A549 (cell line): ENCODE measurements at regions not wholly inside any gene's neighbourhood (a gene's known extent, or its start where the extent isn't known, plus 50 kb on each side); places are given as distances from the start of the nearest gene placed in this dataset.
"Not testable (repeated sequence)": the region's sequence is repeated elsewhere in the genome, so short reads cannot be mapped to it uniquely, and the experiment has no call there.

ENCODE experiments used
- ATAC-seq, 2 experiments: fragments of 200-7000 bp in 1 of 2; fragments of >200 bp in 1 of 2; cut with Nextera tagmentation in 1 of 2; cut with Tn5 transposase in 1 of 2; 3 replicates each; pipeline versions ENCODE4 v1.8.0 to v1.9.1; 2018 to 2020; ENCODE audit warnings: mild to moderate bottlenecking in 1 of 2, moderate library complexity in 1 of 2
- CTCF ChIA-PET: fragments of 300-600 bp; sonication (Branson Sonifier 250); formaldehyde crosslinking; extraction: SDS; loops from one replicate; lab custom pipeline; 2021; ENCODE audit warnings: antibody characterized with exemption, inconsistent platforms; lab: Yijun Ruan, JAX
- POLR2A ChIA-PET: fragments of 350-600 bp; formaldehyde crosslinking; extraction: SDS; loops from one replicate; lab custom pipeline; 2021; ENCODE audit warnings: antibody characterized with exemption, inconsistent platforms; lab: Yijun Ruan, JAX
- DNase-seq, 2 experiments: peaks; one replicate each; pipeline versions ENCODE4 v3.0.0 to v3.0.0-alpha.2; 2011 to 2016; ENCODE audit warnings: low read depth in 1 of 2, low spot score in 1 of 2
- FAIRE-seq: peaks from 2 replicates; lab custom pipeline; 2011; peaks lifted over from hg19 to GRCh38; lab: Jason Lieb, UNC
- H3K27ac ChIP-seq, 2 experiments: fragments of >200 bp; sonication (Bioruptor Twin); formaldehyde crosslinking; 3 replicates each; pipeline ENCODE4 v1.5.1; 2016 to 2017
- H3K4me1 ChIP-seq: fragments of >200 bp; sonication (Bioruptor Twin); formaldehyde crosslinking; 3 replicates; pipeline ENCODE4 v1.6.1; 2016
- H3K4me2 ChIP-seq: fragments of >200 bp; sonication (Bioruptor Twin); formaldehyde crosslinking; 3 replicates; pipeline ENCODE4 v1.6.1; 2016
- H3K4me3 ChIP-seq: fragments of >200 bp; sonication (Bioruptor Twin); formaldehyde crosslinking; 3 replicates; pipeline ENCODE4 v1.5.1; 2016
- H3K9me3 ChIP-seq: fragments of >200 bp; sonication (Bioruptor Twin); formaldehyde crosslinking; 3 replicates; pipeline ENCODE4 v1.6.1; 2016
- ATOH8 ChIP-seq: fragments of 250-450 bp; sonication (Bioruptor Pico); IDR thresholded peaks from 2 replicates; pipeline ENCODE4 v1.5.0; 2020; ENCODE audit warnings: low read depth, mild to moderate bottlenecking, moderate library complexity
- CEBPB ChIP-seq, 2 experiments: fragments of >200 bp in 1 of 2; sonication (Bioruptor Twin) in 1 of 2; formaldehyde crosslinking in 1 of 2; IDR thresholded peaks; 2 replicates each; pipeline ENCODE4 v1.6.1; 2012 to 2016
- HEYL ChIP-seq: fragments of 250-450 bp; sonication (Bioruptor Pico); IDR thresholded peaks from 2 replicates; pipeline ENCODE4 v1.8.0; 2021; ENCODE audit warnings: mild to moderate bottlenecking, moderate library complexity
- HOXA7 ChIP-seq: fragments of 250-450 bp; sonication (Bioruptor Pico); IDR thresholded peaks from 2 replicates; pipeline ENCODE4 v1.5.0; 2020; ENCODE audit warnings: mild to moderate bottlenecking, moderate library complexity
- HOXB13 ChIP-seq: fragments of 250-450 bp; sonication (Bioruptor Pico); IDR thresholded peaks from 2 replicates; pipeline ENCODE4 v1.5.0; 2020; ENCODE audit warnings: low read depth, mild to moderate bottlenecking, moderate library complexity
- JUN ChIP-seq, 2 experiments: fragments of >200 bp; sonication (Bioruptor Twin); formaldehyde crosslinking; IDR thresholded peaks; 2 replicates in 1 of 2; 3 replicates in 1 of 2; pipeline ENCODE4 v1.6.1; 2016 to 2017
- MAFK ChIP-seq: fragments of 450-650 bp; IDR thresholded peaks from 2 replicates; pipeline ENCODE4 v1.6.1; 2014; ENCODE audit not compliant: partially characterized antibody
- MAX ChIP-seq: IDR thresholded peaks from 2 replicates; pipeline ENCODE4 v1.6.1; 2012
- MAZ ChIP-seq: fragments of 150-350 bp; IDR thresholded peaks from 2 replicates; pipeline ENCODE4 v1.6.1; 2014; ENCODE audit warnings: antibody characterized with exemption, low read depth, low read length, borderline replicate concordance
- MYC ChIP-seq: IDR thresholded peaks from 2 replicates; pipeline ENCODE4 v1.6.1; 2012; ENCODE audit warnings: mild to moderate bottlenecking, inconsistent platforms, low read length, improper control_type of control experiment, borderline replicate concordance
- NFE2L2 ChIP-seq: fragments of 150-350 bp; conservative IDR thresholded peaks from 2 replicates; pipeline ENCODE4 v1.6.1; 2014; ENCODE audit warnings: low read length
- NR3C1 ChIP-seq: fragments of >200 bp; sonication (Bioruptor Twin); formaldehyde crosslinking; IDR thresholded peaks from 3 replicates; pipeline ENCODE4 v1.6.1; 2017
- RAD21 ChIP-seq, 2 experiments: fragments of >200 bp in 1 of 2; sonication (Bioruptor Twin) in 1 of 2; formaldehyde crosslinking in 1 of 2; IDR thresholded peaks in 1 of 2; conservative IDR thresholded peaks in 1 of 2; 2 replicates in 1 of 2; 3 replicates in 1 of 2; pipeline ENCODE4 v1.6.1; 2012 to 2018; ENCODE audit warnings: inconsistent platforms in 1 of 2
- RARB ChIP-seq: fragments of 250-450 bp; sonication (Bioruptor Pico); IDR thresholded peaks from 2 replicates; pipeline ENCODE4 v1.8.0; 2021; ENCODE audit warnings: mild to moderate bottlenecking, moderate library complexity
- RCOR1 ChIP-seq: fragments of 150-350 bp; IDR thresholded peaks from 2 replicates; pipeline ENCODE4 v1.6.1; 2014; ENCODE audit warnings: antibody characterized with exemption, low read length, low read depth
- REST ChIP-seq: fragments of 200-600 bp; sonication (generic); IDR thresholded peaks from 2 replicates; pipeline ENCODE4 v1.6.1; 2016; ENCODE audit warnings: antibody characterized with exemption, mild to moderate bottlenecking, moderate library complexity
- RFX5 ChIP-seq: fragments of 450-650 bp; IDR thresholded peaks from 2 replicates; pipeline ENCODE4 v1.7.1; 2014; ENCODE audit warnings: antibody characterized with exemption, mild to moderate bottlenecking, moderate library complexity
- SMC3 ChIP-seq: fragments of >200 bp; sonication (Bioruptor Twin); formaldehyde crosslinking; IDR thresholded peaks from 3 replicates; pipeline ENCODE4 v1.6.1; 2018; ENCODE audit warnings: inconsistent platforms
- TFCP2L1 ChIP-seq: fragments of 250-450 bp; sonication (Bioruptor Pico); IDR thresholded peaks from 2 replicates; pipeline ENCODE4 v1.5.0; 2021; ENCODE audit warnings: mild to moderate bottlenecking
- TP53 ChIP-seq: fragments of 250-450 bp; sonication (Bioruptor Pico); IDR thresholded peaks from 2 replicates; pipeline ENCODE4 v1.5.0; 2021; ENCODE audit warnings: mild to moderate bottlenecking, moderate library complexity
- ZNF302 ChIP-seq: fragments of 250-450 bp; sonication (Bioruptor Pico); IDR thresholded peaks from 2 replicates; pipeline ENCODE4 v1.9.0; 2021; ENCODE audit warnings: inconsistent platforms, mild to moderate bottlenecking, moderate library complexity
- WGBS: methylation state at CpG from one replicate; pipeline ENCODE4 v1.1.6; 2017; ENCODE audit errors: missing lambda C conversion rate; 5-methylcytosine and 5-hydroxymethylcytosine counted together
- TF ChIP-seq, protein P1 (sequence below): fragments of 450-650 bp; IDR thresholded peaks from 2 replicates; pipeline ENCODE4 v1.6.1; 2014; ENCODE audit warnings: antibody characterized with exemption
- TF ChIP-seq, protein P2 (sequence below): fragments of >200 bp; sonication (Bioruptor Twin); formaldehyde crosslinking; IDR thresholded peaks from 3 replicates; pipeline ENCODE4 v1.5.1; 2016
- TF ChIP-seq, protein P3 (sequence below): fragments of >200 bp; sonication (Bioruptor Twin); formaldehyde crosslinking; IDR thresholded peaks from 2 replicates; pipeline ENCODE4 v1.6.1; 2016

DNA sequence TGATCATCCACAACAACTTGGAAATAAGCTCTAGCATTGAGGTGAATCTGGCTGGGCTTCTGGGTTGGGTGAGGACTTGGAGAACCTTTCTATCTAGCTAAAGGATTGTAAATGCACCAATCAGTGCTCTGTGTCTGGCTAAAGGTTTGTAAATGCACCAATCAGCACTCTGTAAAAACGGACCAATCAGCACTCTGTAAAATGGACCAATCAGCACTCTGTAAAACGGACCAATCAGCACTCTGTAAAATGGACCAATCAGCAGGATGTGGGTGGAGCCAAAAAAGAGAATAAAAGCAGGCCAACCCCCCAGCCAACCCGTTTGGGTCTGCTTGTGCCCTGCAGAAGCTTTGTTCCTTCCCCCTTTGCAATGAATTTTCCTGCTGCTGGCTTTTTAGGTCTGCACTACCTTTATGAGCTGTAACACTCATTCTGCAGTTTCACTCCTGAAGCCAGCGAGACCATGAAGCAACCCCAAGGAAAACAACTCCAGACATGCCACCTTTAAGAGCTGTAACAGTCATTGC lies 135.2 kb upstream of the PDE1C start:
- POLR2A ChIA-PET, H3K9me3 ChIP-seq, H3K4me1 ChIP-seq, FAIRE-seq, DNase-seq, H3K4me3 ChIP-seq, ATAC-seq, H3K4me2 ChIP-seq, H3K27ac ChIP-seq: not testable (repeated sequence)
- 41% methylated on average over 4 of the region's 4 CpGs for WGBS
- CTCF ChIA-PET: interaction anchor here (0.5 to 12.9 kb wide), 40 partner anchors 8 to 1079 kb away, joined by 3 to 261 read pairs (median 6); no protein-coding TSS in a partner anchor
- TF ChIP-seq MAFK: peak; percentile 77

GRCh38 chr7:32204361-32205018 lies 134.3 kb upstream of the PDE1C start:
- peak overlapping the region; percentile 78 for H3K4me2 ChIP-seq
- 21% methylated on average over 9 of the region's 9 CpGs for WGBS
- ChIA-PET POLR2A (no interaction called here), CTCF (interaction anchor here (0.5 to 12.9 kb wide), 84 partner anchors 8 to 1078 kb away, joined by 3 to 261 read pairs (median 4); partner anchors contain the start of gene PDE1C)
- peaks cover 4% of the 10 kb centered on the region; the same call in 2 of the 3 replicates for H3K4me1 ChIP-seq
- H3K9me3 ChIP-seq: no peaks in the 10 kb centered on the region
- H3K4me3 ChIP-seq: peak overlapping the region; percentile 19; the same call in 2 of the 3 replicates
- FAIRE-seq: peak; percentile 94
- DNase-seq: peak; percentile 79 to 91
- peak; percentile 99 for ATAC-seq
- peak overlapping the region; percentile 40 to 76; a peak in 5 of 6 replicates for H3K27ac ChIP-seq
- TF ChIP-seq NR3C1 (no peak), CEBPB (IDR thresholded peaks at IDR 0.05) (no peak), RAD21 (conservative IDR thresholded peaks at IDR 0.05 in 1 of 2, IDR thresholded peaks at IDR 0.05 in 1 of 2) (peak; percentile 99 to 100), ATOH8 (no peak), HOXA7 (CRISPR knock-in tag) (no peak), SMC3 (peak; percentile 99), TP53 (CRISPR knock-in tag) (no peak), MYC (peak; percentile 72; the same call in 1 of the 2 replicates), MAX (peak; percentile 82), RARB (CRISPR knock-in tag) (no peak), RFX5 (no peak)
- TF ChIP-seq, protein P1, sequence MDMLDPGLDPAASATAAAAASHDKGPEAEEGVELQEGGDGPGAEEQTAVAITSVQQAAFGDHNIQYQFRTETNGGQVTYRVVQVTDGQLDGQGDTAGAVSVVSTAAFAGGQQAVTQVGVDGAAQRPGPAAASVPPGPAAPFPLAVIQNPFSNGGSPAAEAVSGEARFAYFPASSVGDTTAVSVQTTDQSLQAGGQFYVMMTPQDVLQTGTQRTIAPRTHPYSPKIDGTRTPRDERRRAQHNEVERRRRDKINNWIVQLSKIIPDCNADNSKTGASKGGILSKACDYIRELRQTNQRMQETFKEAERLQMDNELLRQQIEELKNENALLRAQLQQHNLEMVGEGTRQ: no peak
- TF ChIP-seq, protein P2, sequence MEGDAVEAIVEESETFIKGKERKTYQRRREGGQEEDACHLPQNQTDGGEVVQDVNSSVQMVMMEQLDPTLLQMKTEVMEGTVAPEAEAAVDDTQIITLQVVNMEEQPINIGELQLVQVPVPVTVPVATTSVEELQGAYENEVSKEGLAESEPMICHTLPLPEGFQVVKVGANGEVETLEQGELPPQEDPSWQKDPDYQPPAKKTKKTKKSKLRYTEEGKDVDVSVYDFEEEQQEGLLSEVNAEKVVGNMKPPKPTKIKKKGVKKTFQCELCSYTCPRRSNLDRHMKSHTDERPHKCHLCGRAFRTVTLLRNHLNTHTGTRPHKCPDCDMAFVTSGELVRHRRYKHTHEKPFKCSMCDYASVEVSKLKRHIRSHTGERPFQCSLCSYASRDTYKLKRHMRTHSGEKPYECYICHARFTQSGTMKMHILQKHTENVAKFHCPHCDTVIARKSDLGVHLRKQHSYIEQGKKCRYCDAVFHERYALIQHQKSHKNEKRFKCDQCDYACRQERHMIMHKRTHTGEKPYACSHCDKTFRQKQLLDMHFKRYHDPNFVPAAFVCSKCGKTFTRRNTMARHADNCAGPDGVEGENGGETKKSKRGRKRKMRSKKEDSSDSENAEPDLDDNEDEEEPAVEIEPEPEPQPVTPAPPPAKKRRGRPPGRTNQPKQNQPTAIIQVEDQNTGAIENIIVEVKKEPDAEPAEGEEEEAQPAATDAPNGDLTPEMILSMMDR: peak; percentile 95

DNA sequence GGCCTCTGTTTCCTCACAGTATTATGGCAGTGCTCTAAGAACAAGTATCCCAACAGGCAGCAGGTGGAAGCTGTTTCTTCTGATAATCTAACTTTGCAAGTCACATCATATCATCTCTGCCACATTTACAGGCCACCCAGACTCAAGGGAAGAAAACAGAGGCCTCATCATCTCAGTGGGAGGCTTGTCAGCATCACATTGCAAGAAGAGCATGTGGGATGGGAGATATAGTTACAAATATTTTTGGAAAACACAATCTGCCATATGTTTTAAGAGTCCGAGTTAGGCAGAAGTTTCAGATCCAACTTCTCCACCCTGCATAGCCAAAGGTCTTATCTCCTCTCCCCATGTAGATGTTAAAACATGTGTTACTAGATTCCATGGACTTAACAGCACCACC lies 130.4 kb upstream of the PDE1C start:
- Histone ChIP-seq H3K4me2 (no peak overlapping the region), H3K27ac (no peak overlapping the region)
- TF ChIP-seq RCOR1: no peak
- TF ChIP-seq RFX5: no peak
- no peak for TF ChIP-seq HEYL (CRISPR knock-in tag)
- no peak for TF ChIP-seq NFE2L2
- no peak for TF ChIP-seq MAZ
- no peak for TF ChIP-seq ZNF302 (CRISPR knock-in tag)
- TF ChIP-seq, protein P3, sequence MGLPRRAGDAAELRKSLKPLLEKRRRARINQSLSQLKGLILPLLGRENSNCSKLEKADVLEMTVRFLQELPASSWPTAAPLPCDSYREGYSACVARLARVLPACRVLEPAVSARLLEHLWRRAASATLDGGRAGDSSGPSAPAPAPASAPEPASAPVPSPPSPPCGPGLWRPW: no peak
- TF ChIP-seq TFCP2L1 (CRISPR knock-in tag): no peak
- no peak for TF ChIP-seq HOXB13
- no peak for TF ChIP-seq JUN (IDR thresholded peaks at IDR 0.05)
- TF ChIP-seq REST: no peak
- TF ChIP-seq, all 56 proteins: peak for 0
- POLR2A ChIA-PET: no interaction called here
- CTCF ChIA-PET: interaction anchor here (2.4 to 12.9 kb wide), 2 partner anchors 10 to 453 kb away, joined by 12 to 261 read pairs; no protein-coding TSS in a partner anchor
- DNase-seq (no peak), FAIRE-seq (no peak), ATAC-seq (no peak)
- H3K9me3 ChIP-seq: peaks cover 5% of the 10 kb centered on the region; the same call in 1 of the 3 replicates
- no peak overlapping the region for H3K4me3 ChIP-seq
- H3K4me1 ChIP-seq: peaks cover 4% of the 10 kb centered on the region; the same call in 2 of the 3 replicates
- 88% methylated on average over 1 of the region's 1 CpG for WGBS
